HG02623 (cell line): ENCODE measurements at regions not wholly inside any gene's neighbourhood (a gene's known extent, or its start where the extent isn't known, plus 50 kb on each side); places are given as distances from the start of the nearest gene placed in this dataset.
A peak's percentile ranks its signal among the peaks of the same experiment; 100 is the strongest.

Experiments used
- ATAC-seq: cut with Tn5 transposase; IDR thresholded peaks from one replicate; pipeline ENCODE4 v1.9.1; 2021; ENCODE audit warnings: moderate library complexity; ENCODE audit not compliant: unreplicated experiment

GRCh38 chr2:136248907-136249306, 131.0 kb upstream of the CXCR4 start:
- no peak for ATAC-seq

- ATAC-seq: no peak
Measured at GRCh38 chr2:136248242-136248641, 130.3 kb upstream of the CXCR4 start.

DNA sequence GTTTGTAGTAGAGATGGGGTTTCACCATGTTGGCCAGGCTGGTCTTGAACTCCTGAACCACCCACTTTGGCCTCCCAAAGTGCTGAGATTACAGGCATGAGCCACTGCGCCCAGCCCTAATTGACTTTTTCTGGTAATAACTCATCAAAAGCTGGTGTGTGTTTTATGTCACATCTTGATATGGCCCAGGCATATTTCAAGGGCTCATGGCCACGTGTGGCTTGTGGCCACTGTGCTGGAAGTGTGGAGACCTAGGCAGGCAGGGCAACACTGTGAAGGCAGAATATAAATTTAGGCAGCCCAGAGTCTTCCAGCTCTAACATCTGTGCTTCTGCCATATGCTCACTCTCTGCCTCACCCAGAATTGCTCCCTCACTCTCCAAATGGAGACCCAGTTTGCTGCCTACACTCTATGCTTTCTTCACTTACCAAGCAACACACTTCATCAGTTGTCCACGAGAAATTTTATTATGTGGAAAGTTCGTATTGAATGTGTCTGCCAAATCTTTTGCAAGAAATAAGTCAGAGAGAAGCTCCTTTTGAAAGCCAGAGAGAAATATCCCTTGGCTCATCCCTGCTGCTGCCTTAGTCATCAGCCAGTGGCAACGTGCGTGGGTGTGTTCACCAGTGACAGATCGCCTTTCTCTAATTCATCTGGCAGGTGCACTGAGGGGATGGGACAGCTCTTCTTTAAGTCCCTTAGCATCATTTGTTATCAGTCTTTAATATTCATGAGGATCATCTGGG, 129.4 kb upstream of the CXCR4 start:
- ATAC-seq: no peak

GRCh38 chr2:136246086-136246669, 128.2 kb upstream of the CXCR4 start:
- peak; percentile 84 for ATAC-seq

GRCh38 chr2:136245211-136245610, 127.3 kb upstream of the CXCR4 start:
- ATAC-seq: no peak

GRCh38 chr2:136244536-136244885, 126.6 kb upstream of the CXCR4 start:
- ATAC-seq: no peak

DNA sequence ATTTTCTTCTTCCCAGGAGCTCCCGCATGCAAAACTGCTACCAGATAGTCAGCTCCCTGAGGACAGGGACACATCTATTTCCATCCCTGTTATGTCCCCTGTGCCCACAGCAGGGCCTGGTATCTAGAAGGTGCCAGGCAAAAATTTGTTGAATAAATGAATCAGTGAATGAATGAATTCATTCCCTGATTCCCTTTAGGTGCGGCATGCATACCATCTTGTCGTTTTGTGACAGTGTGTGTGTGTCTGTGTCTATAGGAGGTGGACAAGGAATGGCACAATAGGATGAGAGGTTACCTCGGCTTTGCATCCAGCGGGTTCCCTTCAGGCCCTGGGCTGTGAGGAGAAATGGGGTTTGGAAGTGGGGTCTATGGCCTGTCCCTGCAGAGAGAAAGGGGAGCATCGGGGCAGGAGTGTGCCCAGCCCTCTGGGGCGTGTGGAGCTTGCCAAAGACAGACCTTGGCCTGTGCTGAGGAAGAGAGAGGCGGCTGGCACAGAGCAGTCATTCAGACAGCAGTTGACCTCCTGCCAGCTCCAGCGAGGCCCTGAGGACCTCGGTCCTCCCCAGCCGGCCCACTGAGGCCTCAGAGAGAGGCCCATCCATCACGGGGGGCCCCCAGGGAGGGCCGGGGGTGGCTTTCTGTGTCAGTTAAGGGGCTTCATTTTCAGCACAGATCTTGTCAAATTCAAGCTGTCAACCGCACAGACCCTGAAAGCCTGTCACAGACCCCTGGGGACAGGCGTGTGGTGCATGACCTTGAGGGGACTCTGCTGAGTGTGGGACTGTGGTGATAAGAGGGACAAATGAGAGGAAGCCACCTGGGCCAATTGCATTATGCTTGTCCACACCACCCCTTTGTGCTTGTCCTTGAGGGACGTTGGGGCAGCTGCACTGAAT, 125.9 kb upstream of the CXCR4 start:
- no peak for ATAC-seq

GRCh38 chr2:136242687-136243277, 124.8 kb upstream of the CXCR4 start:
- no peak for ATAC-seq

- ATAC-seq: no peak
Measured at GRCh38 chr2:136242100-136242499, 124.2 kb upstream of the CXCR4 start.

GRCh38 chr2:136239079-136239685, 121.2 kb upstream of the CXCR4 start:
- ATAC-seq: no peak

GRCh38 chr2:136238286-136239078, 120.5 kb upstream of the CXCR4 start:
- peak; percentile 79 for ATAC-seq

DNA sequence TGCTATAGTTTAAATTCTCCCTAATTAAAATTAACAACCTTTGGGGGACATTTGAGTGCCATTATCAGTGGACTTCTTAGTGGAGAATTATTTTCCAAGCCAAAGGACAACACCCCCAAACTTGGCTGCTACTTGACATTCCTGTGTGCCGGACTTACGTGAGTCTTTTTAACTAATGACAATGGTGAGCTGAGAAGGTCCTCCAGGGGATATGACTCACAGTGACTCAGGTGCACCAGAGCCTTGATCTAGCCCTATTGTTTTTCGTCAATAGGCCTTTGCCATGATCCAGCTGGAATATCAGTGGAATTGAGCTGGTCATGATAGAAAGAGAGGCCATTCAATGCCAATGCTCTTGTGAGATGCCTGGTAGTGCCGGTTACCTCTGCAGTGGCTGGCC, 118.1 kb upstream of the CXCR4 start:
- ATAC-seq: no peak

DNA sequence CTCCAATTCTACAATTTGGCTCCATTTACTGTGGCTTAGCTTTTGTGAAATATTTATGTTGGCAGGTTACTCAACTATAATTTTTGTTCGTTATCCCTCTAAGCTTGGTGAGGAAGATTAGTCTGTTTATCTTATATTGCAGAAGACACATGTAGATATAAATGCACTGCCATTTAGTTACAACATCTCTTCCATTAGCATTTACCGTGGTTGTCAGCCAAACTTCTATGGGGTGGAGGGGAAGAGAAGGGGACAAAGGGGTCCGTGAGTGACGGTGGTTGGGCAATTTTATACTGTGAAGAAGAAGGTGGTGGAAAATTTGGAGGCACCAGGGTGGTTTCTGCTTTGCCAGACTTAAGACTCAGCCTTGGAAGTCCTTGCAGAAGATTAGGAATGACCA, 117.6 kb upstream of the CXCR4 start:
- ATAC-seq: no peak

DNA sequence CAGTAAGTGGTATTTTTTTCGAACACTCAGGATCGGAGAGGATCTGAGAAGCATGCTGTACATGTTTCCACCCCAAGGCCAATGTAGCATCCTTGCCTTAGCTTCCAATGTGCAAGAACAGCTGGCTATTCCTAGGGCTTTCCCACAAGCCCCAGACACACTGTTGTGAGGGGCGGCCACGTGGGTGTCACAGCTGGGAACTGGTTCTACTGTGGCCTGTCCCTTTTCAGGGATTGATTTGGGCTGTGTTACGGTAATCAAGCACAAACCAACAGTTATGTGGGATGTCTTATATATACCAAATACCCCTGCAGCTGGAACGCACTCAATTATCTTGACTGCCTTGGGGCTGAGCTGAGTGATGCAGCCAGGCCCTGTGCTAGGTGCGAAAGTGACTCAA, 116.3 kb upstream of the CXCR4 start:
- ATAC-seq: no peak

- ATAC-seq: no peak
Measured at GRCh38 chr2:136233298-136233697, 115.3 kb upstream of the CXCR4 start.

GRCh38 chr2:136232456-136233172, 114.7 kb upstream of the CXCR4 start:
- ATAC-seq: no peak

DNA sequence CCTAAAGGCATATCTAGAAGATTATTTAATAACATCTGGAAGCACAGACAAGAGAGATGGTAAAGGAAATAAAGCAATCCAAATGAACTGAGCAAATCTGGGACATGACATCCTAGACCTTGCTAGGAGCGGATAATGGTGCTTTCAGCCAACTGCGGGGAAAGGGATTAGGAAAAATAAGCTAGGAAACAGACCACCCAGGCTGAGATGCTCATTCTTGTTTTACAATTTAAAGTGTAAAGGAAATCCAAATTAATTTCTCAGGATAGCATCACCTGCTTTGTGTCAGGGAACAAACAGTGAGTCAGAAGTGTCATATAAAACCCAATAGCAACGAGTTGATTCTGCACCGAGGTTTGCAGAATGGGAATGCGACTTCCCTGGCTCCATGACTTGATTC, 112.5 kb upstream of the CXCR4 start:
- no peak for ATAC-seq

- no peak for ATAC-seq
Measured at GRCh38 chr2:136226903-136227302, 109.0 kb upstream of the CXCR4 start.

GRCh38 chr2:136225950-136226835, 108.2 kb upstream of the CXCR4 start:
- ATAC-seq: peak; percentile 45
